Suprapubic skin (tissue), 3 donors: ENCODE measurements at regions not wholly inside any gene's neighbourhood (a gene's known extent, or its start where the extent isn't known, plus 50 kb on each side); places are given as distances from the start of the nearest gene placed in this dataset.

Experiments
- CTCF ChIP-seq, 2 donors: fragments of 200-600 bp in 1 of 2; fragments of 450-650 bp in 1 of 2; sonication (generic) in 1 of 2; IDR thresholded peaks; one replicate each; pipeline ENCODE4 v1.5.1; 2016 to 2019; ENCODE audit warnings: antibody characterized with exemption in 2 of 2, mild to moderate bottlenecking in 1 of 2, moderate library complexity in 1 of 2
- POLR2AphosphoS5 ChIP-seq, 3 donors: sonication (generic); formaldehyde crosslinking; IDR thresholded peaks; one replicate each; pipeline ENCODE4 v1.6.1; 2017; ENCODE audit warnings: antibody characterized with exemption in 3 of 3

- TF ChIP-seq CTCF (IDR thresholded peaks at IDR 0.05), result no peak
- no peak for TF ChIP-seq POLR2AphosphoS5 (IDR thresholded peaks at IDR 0.05)
Measured at GRCh38 chr16:52283018-52283417, 263.9 kb downstream of the TOX3 start.
